GM10266 (cell line): ENCODE measurements at regions not wholly inside any gene's neighbourhood (a gene's known extent, or its start where the extent isn't known, plus 50 kb on each side); places are given as distances from the start of the nearest gene placed in this dataset.

Experiments
- DNase-seq: peaks from one replicate; pipeline ENCODE4 v3.0.0; 2012; ENCODE audit errors: extremely low spot score
- CTCF ChIP-seq: IDR thresholded peaks from 2 replicates; pipeline ENCODE4 v1.5.1; 2012; ENCODE audit warnings: mild to moderate bottlenecking, low read depth; ENCODE audit not compliant: control insufficient read depth, insufficient read depth; ENCODE audit errors: missing control alignments

GRCh38 chr2:47654790-47655562, 84.2 kb upstream of the KCNK12 start:
- peak; percentile 52 for DNase-seq
- TF ChIP-seq CTCF, result no peak

- peak; percentile 22 for TF ChIP-seq CTCF
- no peak for DNase-seq
These were observed 83.4 kb upstream of the KCNK12 start for GRCh38 chr2:47653902-47654789.

DNA sequence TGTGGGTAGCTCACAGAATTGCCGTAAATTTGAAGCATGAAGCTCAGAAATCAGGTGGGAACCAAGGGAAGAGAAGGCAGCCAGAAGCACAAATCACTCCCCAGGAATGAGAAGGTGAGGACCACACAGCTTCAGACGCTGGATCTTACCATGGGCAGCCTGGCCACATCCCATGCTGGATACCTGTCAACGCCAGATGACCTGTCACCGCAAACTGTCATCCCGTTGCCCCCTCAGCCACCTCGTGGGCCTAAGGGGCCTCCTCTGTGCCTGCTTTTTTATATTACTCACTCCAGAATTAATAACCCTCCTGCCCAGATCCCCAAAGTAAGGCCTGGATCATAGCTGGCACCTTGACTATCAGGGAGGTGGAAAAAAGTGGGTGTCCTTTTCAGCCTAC, 82.3 kb upstream of the KCNK12 start:
- no peak for TF ChIP-seq CTCF
- no peak for DNase-seq

DNA sequence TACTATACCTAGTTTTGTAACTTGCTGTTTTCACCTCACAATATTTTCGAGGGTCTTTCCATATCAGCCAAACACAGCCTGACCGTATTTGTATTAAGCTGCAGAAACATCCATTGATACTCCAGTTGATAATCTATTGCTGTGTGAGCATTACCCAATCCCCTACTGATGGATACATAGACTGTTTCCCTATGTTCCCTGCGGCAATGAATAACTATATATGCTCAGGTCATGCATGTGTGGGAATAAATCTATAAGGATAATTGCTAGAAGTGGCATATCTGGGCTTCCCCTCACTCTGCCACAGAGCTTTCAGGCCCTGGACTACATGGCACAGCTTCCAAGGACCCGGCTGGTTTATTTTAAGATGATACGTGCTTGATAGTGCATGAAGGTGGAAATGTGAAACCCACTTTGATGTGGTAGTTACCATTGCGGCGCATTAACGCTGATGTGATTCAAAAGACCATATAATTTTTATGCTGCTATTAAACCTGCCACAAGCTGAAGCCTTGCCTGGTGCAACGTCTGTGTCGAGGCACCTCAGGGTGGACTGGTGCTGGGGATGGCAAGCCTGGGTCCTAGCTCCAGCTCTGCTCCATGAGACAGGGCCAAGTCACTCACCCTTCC, 81.4 kb upstream of the KCNK12 start:
- no peak for DNase-seq
- no peak for TF ChIP-seq CTCF

GRCh38 chr2:47651296-47651695, 80.5 kb upstream of the KCNK12 start:
- DNase-seq, result no peak
- TF ChIP-seq CTCF, result no peak

- DNase-seq, result no peak
- no peak for TF ChIP-seq CTCF
These were observed 79.3 kb upstream of the KCNK12 start for GRCh38 chr2:47650001-47650535.
